Upper lobe of left lung (tissue), 4 donors: ENCODE measurements at regions not wholly inside any gene's neighbourhood (a gene's known extent, or its start where the extent isn't known, plus 50 kb on each side); places are given as distances from the start of the nearest gene placed in this dataset.

Source experiments
- CTCF ChIP-seq, 6 experiments: fragments of 450-650 bp in 4 of 6; fragments of 200-600 bp in 2 of 6; sonication (generic) in 2 of 6; IDR thresholded peaks; one replicate each; pipeline ENCODE4 v1.5.1; 2016 to 2019; ENCODE audit warnings: antibody characterized with exemption in 6 of 6
- EP300 ChIP-seq, 4 donors: sonication (generic); formaldehyde crosslinking; IDR thresholded peaks; one replicate each; pipeline ENCODE4 v1.5.1; 2017; ENCODE audit warnings: antibody characterized with exemption in 4 of 4, control low read depth in 2 of 4
- POLR2A ChIP-seq, 4 donors: fragments of 450-650 bp; IDR thresholded peaks; one replicate each; pipeline ENCODE4 v1.5.1; 2016 to 2017; ENCODE audit warnings: antibody characterized with exemption in 4 of 4, mild to moderate bottlenecking in 2 of 4

- no peak for TF ChIP-seq CTCF (IDR thresholded peaks at IDR 0.05)
- no peak for TF ChIP-seq POLR2A (IDR thresholded peaks at IDR 0.05)
- TF ChIP-seq EP300 (IDR thresholded peaks at IDR 0.05): no peak
These were observed 75.1 kb upstream of the ZBTB40 start for GRCh38 chr1:22376546-22376945.
